Breast epithelium (tissue), 4 donors: ENCODE measurements at regions not wholly inside any gene's neighbourhood (a gene's known extent, or its start where the extent isn't known, plus 50 kb on each side); places are given as distances from the start of the nearest gene placed in this dataset.

ENCODE experiments used
- DNase-seq, 2 donors: peaks; one replicate each; pipeline ENCODE4 v3.0.0-alpha.2; 2019; ENCODE audit warnings: low spot score in 2 of 2
- H3K27ac ChIP-seq, 2 donors: fragments of 200-600 bp; sonication (generic) in 1 of 2; one replicate each; pipeline ENCODE4 v1.5.1; 2016 to 2019; ENCODE audit warnings: mild to moderate bottlenecking in 1 of 2
- H3K27me3 ChIP-seq, 2 donors: fragments of 200-600 bp; sonication (generic) in 1 of 2; one replicate each; pipeline versions ENCODE4 v1.5.1 to v1.6.0; 2017 to 2019; ENCODE audit warnings: control low read depth in 1 of 2, mild to moderate bottlenecking in 1 of 2
- H3K36me3 ChIP-seq: fragments of 200-600 bp; one replicate; pipeline ENCODE4 v1.5.1; 2019
- H3K4me1 ChIP-seq, 2 donors: fragments of 200-600 bp; sonication (generic); one replicate each; pipeline ENCODE4 v1.5.1; 2016 to 2019; ENCODE audit warnings: control low read depth in 1 of 2
- H3K4me3 ChIP-seq, 3 donors: fragments of 200-600 bp; sonication (generic); 1 replicate in 2 of 3; 2 replicates in 1 of 3; pipeline ENCODE4 v1.5.1; 2016 to 2019; ENCODE audit warnings: mild to moderate bottlenecking in 3 of 3, moderate library complexity in 2 of 3
- H3K9me3 ChIP-seq, 2 donors: fragments of 200-600 bp; sonication (generic) in 1 of 2; one replicate each; pipeline ENCODE4 v1.5.1; 2016 to 2019; ENCODE audit warnings: control low read depth in 1 of 2
- POLR2A ChIP-seq: fragments of 450-650 bp; IDR thresholded peaks from one replicate; pipeline ENCODE4 v1.6.1; 2016; ENCODE audit warnings: antibody characterized with exemption, mild to moderate bottlenecking, moderate library complexity
- POLR2AphosphoS5 ChIP-seq, 3 donors: sonication (generic); formaldehyde crosslinking; IDR thresholded peaks; one replicate each; pipeline ENCODE4 v1.6.1; 2017; ENCODE audit warnings: antibody characterized with exemption in 3 of 3
- intact Hi-C: fragments of 100-400 bp; cut with DNase I; formaldehyde crosslinking; loops from one replicate; pipeline ENCODE4 v1.15.1; 2023; ENCODE audit warnings: low total_unique reads
- TF ChIP-seq, protein P1 (sequence below), 3 donors: fragments of 450-650 bp; IDR thresholded peaks; one replicate each; pipeline ENCODE4 v1.5.1; 2016 to 2017; ENCODE audit warnings: antibody characterized with exemption in 3 of 3, mild to moderate bottlenecking in 3 of 3, moderate library complexity in 3 of 3

DNA sequence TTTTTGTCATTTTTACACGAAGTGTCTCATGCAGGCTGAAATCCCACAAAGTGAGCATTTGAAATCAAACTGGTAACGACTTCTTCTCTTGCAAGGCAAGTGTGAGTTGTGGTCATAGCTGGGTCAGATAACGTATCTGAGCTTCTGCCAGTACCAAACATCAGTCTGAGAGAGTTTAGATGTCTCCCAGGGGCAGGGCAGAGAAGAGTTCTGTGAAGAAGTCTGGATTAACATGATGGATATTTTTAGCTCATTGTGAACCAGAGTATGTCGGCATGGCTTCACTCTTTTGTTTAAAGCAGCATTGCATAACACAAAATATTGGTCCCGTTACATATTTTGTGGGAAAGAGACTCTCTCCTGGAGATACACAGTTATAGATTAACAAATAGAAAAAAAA, 655.5 kb upstream of the KLHL29 start:
- Histone ChIP-seq H3K27me3 (no peaks in the 10 kb centered on the region), H3K4me1 (no peaks in the 10 kb centered on the region), H3K4me3 (no peak overlapping the region), H3K27ac (no peak overlapping the region), H3K36me3 (no peaks in the 10 kb centered on the region), H3K9me3 (peaks cover 0 to 14% of the 10 kb centered on the region in 2 donors)
- intact Hi-C loops, result no loop called here
- TF ChIP-seq, protein P1, sequence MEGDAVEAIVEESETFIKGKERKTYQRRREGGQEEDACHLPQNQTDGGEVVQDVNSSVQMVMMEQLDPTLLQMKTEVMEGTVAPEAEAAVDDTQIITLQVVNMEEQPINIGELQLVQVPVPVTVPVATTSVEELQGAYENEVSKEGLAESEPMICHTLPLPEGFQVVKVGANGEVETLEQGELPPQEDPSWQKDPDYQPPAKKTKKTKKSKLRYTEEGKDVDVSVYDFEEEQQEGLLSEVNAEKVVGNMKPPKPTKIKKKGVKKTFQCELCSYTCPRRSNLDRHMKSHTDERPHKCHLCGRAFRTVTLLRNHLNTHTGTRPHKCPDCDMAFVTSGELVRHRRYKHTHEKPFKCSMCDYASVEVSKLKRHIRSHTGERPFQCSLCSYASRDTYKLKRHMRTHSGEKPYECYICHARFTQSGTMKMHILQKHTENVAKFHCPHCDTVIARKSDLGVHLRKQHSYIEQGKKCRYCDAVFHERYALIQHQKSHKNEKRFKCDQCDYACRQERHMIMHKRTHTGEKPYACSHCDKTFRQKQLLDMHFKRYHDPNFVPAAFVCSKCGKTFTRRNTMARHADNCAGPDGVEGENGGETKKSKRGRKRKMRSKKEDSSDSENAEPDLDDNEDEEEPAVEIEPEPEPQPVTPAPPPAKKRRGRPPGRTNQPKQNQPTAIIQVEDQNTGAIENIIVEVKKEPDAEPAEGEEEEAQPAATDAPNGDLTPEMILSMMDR (IDR thresholded peaks at IDR 0.05), result no peak
- TF ChIP-seq POLR2AphosphoS5 (IDR thresholded peaks at IDR 0.05) (no peak), POLR2A (no peak)
- no peak for DNase-seq

DNA sequence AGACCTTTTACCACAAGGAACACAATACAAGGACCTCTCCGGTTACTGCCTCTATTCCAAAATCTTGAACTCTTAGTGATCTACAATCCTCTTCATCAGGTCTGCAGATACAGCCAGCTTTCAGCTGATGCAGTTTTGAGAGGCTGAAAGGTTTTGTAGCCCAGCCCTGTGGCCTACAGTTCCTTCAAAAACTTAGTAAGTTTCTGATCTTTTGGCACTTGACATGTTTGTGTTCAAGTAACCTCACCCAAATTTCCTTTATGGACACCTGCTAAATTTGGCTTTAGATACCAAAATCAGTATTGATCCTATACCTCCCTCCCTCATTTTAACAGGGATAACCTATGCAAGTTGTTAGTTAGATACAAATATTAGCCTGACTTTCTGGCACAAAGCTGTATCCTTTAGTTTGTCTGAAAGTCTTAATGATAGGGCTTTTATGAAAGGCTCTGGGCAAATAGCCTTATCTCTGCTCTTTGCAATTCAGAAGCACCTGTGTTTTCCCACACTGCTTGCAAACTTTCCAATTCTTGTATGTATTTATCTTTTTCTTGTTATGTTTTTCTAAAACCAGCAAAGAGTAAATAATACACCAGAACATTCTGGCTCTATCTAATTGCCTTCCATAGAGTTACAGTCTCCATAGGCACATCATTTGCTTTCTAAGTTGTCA, 650.5 kb upstream of the KLHL29 start:
- H3K27ac ChIP-seq, result no peak overlapping the region
- H3K36me3 ChIP-seq, result no peaks in the 10 kb centered on the region
- no peak for DNase-seq
- intact Hi-C loops, result no loop called here
- H3K9me3 ChIP-seq, result peaks cover 0 to 5% of the 10 kb centered on the region in 2 donors
- no peak for TF ChIP-seq POLR2A
- TF ChIP-seq, protein P1 (IDR thresholded peaks at IDR 0.05), result no peak
- TF ChIP-seq POLR2AphosphoS5 (IDR thresholded peaks at IDR 0.05), result no peak
- H3K4me3 ChIP-seq, result no peak overlapping the region
- no peaks in the 10 kb centered on the region for H3K27me3 ChIP-seq
- H3K4me1 ChIP-seq, result no peaks in the 10 kb centered on the region

DNA sequence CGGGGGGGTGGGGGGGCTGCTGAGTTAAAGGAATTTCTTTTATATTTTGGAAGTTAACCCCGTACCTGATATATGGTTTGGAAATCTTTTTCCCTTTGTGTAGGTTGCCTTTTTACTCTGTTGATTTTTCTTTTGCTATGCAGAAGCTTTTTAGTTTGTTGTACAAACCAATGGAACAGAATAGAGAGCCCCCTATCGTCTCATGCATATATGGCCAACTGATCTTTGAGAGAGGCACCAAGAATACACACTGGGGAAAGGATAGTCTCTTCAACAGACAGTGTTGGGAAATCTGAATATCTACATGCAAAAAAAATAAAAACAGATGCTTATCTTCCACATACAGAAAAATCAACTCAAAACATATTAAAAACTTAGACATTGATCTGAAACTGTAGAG, 647.8 kb upstream of the KLHL29 start:
- TF ChIP-seq, protein P1 (IDR thresholded peaks at IDR 0.05), result no peak
- no peak for TF ChIP-seq POLR2AphosphoS5 (IDR thresholded peaks at IDR 0.05)
- no peak for TF ChIP-seq POLR2A
- H3K27ac ChIP-seq, result no peak overlapping the region
- H3K9me3 ChIP-seq, result peaks cover 0 to 5% of the 10 kb centered on the region in 2 donors
- H3K4me1 ChIP-seq, result no peaks in the 10 kb centered on the region
- H3K36me3 ChIP-seq, result no peaks in the 10 kb centered on the region
- H3K4me3 ChIP-seq, result no peak overlapping the region
- no peak for DNase-seq
- no peaks in the 10 kb centered on the region for H3K27me3 ChIP-seq
- intact Hi-C loops, result no loop called here

DNA sequence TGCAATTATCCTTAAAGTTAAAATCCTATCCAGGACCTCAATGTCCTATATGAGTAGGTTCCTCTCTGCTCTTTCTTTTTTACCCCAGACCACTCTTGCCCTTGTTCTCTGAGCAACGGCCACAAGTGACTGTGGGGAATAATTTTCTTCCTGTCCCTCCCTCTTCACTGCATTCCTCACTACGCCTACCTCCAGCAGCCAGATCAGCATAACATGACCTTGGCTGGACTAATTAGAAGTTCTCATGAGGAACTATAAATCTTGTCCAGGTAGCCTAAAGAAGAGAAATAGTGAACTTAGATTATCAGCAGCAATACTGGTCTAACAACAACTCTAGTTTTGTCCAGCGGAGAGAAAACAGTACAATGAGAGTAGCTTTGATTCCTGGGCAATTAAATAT, 643.8 kb upstream of the KLHL29 start:
- Histone ChIP-seq H3K4me1 (no peaks in the 10 kb centered on the region), H3K27ac (peak overlapping the region in 1 of 2 donors; percentile 53), H3K36me3 (no peaks in the 10 kb centered on the region), H3K9me3 (no peaks in the 10 kb centered on the region), H3K27me3 (no peaks in the 10 kb centered on the region), H3K4me3 (no peak overlapping the region)
- intact Hi-C loops, result no loop called here
- no peak for TF ChIP-seq POLR2AphosphoS5 (IDR thresholded peaks at IDR 0.05)
- TF ChIP-seq POLR2A, result no peak
- TF ChIP-seq, protein P1 (IDR thresholded peaks at IDR 0.05), result no peak
- DNase-seq, result no peak

DNA sequence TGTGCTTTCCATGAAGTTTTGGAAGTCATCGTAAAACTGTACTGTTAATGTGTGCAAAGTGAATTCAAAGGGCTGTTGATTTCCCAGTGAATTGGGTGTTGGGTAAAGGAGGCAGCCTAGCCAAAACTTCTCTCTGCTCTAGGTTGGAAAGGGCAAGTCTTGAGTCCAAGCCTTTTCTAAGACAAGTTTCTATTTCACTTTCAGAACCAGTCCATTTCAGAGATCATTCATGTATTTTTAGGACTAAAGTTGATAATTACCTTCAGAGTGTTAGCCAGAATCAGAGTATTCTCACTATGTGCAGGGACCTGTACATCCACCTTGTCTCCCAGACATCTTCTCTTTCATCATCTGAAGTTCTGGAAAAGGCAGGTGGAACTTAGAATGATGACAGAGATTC, 636.1 kb upstream of the KLHL29 start:
- H3K27me3 ChIP-seq, result no peaks in the 10 kb centered on the region
- no peak for TF ChIP-seq POLR2A
- TF ChIP-seq POLR2AphosphoS5 (IDR thresholded peaks at IDR 0.05), result no peak
- TF ChIP-seq, protein P1 (IDR thresholded peaks at IDR 0.05), result no peak
- H3K36me3 ChIP-seq, result no peaks in the 10 kb centered on the region
- DNase-seq, result no peak
- no peak overlapping the region for H3K4me3 ChIP-seq
- no peaks in the 10 kb centered on the region for H3K4me1 ChIP-seq
- intact Hi-C loops, result no loop called here
- H3K9me3 ChIP-seq, result no peaks in the 10 kb centered on the region
- H3K27ac ChIP-seq, result no peak overlapping the region
